ENCODE measurements at regions not wholly inside any gene's neighbourhood (a gene's known extent, or its start where the extent isn't known, plus 50 kb on each side); places are given as distances from the start of the nearest gene placed in this dataset.
A peak's percentile ranks its signal among the peaks of the same experiment; 100 is the strongest.

DNA sequence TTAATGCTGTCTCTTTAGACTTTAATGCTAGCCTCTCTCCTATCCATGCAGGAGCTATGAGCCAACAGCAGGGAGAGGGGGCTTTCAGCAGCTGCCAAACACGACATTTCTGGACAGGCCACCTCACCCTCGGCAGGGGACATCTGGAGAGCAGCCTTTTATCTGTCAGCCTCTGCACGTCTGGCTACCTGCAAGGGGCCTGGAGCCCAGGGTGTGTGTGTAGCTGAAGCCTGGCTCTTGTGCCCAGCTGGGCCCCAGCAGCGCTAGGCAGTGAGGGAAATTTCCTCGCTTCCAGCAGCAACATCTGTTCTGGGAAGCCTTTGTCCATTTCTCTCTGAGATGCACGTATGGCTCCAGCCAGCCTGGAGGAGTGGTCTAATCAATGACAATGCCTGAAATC is 728.7 kb upstream of the ID2 start:
- DNase-seq: no peak

- DNase-seq: no peak
These were observed 727.6 kb upstream of the ID2 start for GRCh38 chr2:7954234-7954633.

- DNase-seq: no peak
These were observed 725.6 kb upstream of the ID2 start for GRCh38 chr2:7956126-7956689.

GRCh38 chr2:7961550-7961949 is 720.3 kb upstream of the ID2 start:
- no peak for DNase-seq

GRCh38 chr2:7962161-7962560 is 719.7 kb upstream of the ID2 start:
- no peak for DNase-seq

GRCh38 chr2:7963787-7964186 is 718.1 kb upstream of the ID2 start:
- DNase-seq: no peak

DNA sequence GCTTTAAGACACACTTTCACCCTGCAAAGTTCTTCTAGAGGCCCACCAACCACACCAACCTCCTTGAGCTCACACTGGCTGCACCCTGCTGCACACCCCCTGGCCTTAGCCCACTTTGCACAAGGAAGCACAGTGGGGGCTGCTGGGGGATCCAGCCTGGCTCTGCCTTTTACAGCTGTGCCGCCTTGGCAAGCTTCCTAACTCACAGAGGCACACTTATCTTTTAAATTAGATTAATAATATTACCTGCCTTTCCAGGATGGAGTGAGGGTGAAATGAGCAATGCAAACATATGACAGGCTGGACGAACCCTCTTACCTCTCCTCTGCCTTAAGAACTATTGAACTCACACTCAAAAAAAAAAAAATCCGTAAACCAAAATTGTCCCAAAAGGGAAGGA is 715.8 kb upstream of the ID2 start:
- no peak for DNase-seq

DNA sequence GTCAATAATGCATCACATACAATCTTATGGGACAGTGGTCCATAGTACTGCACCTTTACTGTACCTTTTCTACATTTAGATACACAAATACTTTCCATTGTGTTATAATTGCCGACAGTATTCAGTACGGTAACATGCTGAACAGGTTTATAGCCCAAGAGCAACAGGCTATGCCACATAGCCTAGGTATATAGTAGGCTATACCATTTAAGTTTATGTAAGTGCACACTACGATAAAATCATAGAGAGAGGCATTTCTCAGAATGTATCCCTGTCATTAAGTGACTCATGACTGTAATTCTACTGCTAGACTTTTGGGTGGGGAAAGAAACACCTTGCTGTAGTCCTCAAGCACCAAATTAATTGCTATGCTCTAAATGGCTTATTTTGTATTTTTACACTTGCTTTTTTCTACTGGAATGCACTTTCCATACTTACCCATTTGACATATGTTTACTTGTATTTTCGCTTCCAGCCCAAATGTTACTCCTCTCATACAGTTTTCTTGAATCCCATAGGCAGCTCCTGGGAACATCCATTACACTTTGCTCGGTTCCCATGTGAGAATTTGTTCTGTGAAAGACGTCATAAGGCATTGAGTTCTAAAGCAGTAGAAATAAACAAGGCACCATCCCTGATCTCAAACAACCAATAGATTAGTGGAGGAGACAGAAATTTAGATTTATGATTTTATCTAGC is 714.0 kb upstream of the ID2 start:
- DNase-seq: no peak

- DNase-seq: no peak
These were observed 711.9 kb upstream of the ID2 start for GRCh38 chr2:7969756-7970515.

DNA sequence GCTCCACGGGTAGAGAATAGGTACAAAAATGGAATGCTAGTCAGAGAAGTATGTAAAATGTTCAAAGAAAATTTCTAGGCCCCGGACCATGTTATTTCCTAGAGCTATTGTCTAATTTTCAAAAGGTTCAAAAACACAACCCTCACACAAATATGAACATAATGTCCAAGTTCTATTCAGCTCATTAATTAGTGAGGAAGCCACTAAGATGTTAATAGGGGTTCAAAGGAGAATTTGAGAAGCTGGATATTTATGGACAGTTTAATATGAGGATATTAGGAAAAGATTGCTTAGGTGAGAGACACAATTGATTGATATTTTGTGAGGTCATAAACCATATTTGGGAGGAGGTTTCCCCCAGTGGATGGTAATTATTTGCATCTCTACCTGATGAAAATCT is 710.6 kb upstream of the ID2 start:
- DNase-seq: no peak

- DNase-seq: no peak
These were observed 710.0 kb upstream of the ID2 start for GRCh38 chr2:7971841-7972240.

DNA sequence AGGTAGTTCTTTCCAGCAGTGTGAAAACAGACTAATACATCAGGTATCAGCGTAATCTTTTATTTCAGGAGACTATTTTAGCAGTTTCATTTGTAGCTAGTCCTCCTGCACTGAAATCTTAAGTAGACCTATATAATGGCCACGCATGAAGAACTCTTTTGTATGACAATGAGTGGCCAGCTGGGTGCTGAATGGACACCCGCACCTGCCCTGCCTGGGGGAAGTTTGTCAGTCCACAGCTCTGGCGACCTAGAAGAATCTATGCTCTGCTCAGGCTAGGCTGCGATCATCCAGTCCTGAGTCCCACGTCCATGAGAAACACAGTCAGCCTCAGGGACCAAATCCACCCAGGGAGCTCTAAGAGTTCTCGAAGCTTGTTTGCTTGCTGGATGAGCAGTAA is 709.2 kb upstream of the ID2 start:
- peak; percentile 10 for DNase-seq

DNA sequence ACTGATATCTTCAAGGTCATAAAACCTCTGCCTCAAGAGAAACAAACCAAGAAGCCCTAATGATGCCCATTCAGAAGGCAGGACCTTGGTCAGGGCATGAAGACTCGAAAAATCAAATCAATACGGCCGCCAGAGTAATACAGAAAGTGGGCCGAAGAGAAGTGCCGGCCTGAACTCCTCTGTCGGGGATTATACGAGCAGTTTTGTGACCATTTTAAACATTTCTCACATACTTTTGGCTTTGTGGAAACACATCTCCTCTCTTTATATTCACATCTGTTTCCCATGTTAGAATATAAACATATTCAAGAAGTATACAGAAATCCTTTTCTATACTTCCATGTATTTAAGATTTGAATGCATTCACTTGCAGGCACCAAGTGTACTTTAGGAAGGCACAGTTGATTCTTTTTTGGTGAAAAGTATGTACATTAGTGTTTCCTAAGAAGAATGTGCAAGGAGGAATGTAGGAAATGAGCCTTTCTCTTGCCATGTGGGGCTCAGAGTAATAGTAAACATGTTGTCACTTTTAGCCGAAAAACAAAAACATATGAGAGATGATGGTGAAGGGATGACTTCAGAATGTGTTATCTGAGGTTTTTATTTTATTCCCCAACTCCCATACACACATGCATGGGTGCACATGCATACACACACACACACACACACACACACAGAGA is 707.9 kb upstream of the ID2 start:
- no peak for DNase-seq

DNA sequence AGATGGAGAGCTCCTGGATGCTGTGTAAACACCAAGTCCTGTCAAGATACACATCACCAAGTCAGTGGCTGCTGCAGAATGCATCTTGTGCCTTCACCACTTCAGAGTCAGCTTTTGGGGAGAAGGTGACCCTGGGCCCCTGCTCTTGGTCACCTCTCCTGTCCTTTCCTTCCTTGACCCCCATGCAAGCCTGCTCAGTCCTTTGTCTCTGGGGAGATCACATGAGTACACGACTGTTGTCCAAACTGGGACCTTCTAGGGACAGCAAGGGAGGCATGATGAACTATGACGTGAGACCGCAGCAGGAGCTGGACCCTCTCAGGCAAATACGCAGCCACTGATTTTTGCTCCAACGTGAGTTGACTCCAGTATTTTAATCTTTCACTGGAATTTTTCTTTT is 706.9 kb upstream of the ID2 start:
- DNase-seq: no peak

GRCh38 chr2:7976206-7976605 is 705.6 kb upstream of the ID2 start:
- DNase-seq: no peak

DNA sequence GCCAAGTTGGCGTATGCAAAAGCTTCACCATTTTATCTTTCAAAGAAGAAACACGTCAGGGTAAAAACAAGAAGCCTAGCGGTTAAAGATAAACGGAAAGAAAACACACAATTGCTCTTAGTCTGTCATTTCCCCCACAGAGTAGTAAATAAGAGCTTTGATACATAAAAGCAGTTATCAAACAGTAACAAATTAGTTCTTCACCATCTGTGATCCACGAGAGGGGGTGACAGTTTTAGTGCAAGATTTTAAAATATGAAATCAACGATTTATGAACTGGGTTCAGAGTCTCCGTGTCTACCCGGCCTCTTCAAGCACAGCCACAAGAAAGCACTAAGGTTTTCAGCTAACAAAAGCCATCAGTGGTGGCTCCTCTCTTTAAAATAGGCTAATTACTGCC is 703.9 kb upstream of the ID2 start:
- DNase-seq: no peak

GRCh38 chr2:7982054-7982453 is 699.8 kb upstream of the ID2 start:
- no peak for DNase-seq

- DNase-seq: no peak
These were observed 698.4 kb upstream of the ID2 start for GRCh38 chr2:7983451-7983850.

GRCh38 chr2:7983912-7984311 is 697.9 kb upstream of the ID2 start:
- no peak for DNase-seq

GRCh38 chr2:7984693-7985353 is 697.0 kb upstream of the ID2 start:
- DNase-seq: no peak

DNA sequence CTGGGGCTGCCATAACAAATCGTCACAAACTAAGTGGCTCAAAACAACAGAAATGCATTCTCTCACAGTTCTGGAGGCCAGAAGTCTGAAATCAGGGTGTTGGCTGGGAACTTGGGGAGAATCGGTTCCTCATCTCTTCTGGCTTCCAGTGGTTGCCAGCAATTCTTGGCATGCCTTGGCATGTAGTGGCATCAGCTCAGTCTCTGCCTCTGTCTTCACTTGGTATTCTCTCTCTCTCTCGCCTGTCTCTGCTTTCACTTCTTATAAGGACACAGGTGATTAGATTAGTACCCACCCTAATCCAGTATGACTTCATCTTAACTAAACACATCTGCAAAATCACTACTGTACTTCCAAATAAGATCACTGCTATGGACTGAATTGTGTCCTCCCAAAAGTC is 695.4 kb upstream of the ID2 start:
- DNase-seq: no peak

DNA sequence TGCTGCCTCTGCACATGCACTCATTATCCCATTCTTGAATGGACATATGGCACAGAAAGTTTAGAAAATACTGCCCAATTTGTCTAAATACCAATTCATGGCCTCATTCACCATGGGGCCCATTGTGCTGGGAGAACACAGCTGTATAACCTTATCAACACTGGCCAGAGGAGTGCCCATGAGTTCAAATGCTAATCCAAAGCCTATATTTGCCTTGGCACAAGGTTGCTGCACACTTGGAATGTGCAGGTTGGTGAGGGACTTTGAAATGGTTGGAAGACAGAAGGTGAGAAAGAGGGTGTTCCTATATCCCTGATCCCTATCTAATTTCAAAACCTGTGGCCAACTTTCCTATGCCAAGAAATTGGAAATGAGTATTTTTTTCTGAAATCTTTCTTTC is 693.9 kb upstream of the ID2 start:
- no peak for DNase-seq

- no peak for DNase-seq
These were observed 693.4 kb upstream of the ID2 start for GRCh38 chr2:7988440-7988839.

Measured in NCI-H1092 (cell line).